ENCODE measurements at regions not wholly inside any gene's neighbourhood (a gene's known extent, or its start where the extent isn't known, plus 50 kb on each side); places are given as distances from the start of the nearest gene placed in this dataset.

DNA sequence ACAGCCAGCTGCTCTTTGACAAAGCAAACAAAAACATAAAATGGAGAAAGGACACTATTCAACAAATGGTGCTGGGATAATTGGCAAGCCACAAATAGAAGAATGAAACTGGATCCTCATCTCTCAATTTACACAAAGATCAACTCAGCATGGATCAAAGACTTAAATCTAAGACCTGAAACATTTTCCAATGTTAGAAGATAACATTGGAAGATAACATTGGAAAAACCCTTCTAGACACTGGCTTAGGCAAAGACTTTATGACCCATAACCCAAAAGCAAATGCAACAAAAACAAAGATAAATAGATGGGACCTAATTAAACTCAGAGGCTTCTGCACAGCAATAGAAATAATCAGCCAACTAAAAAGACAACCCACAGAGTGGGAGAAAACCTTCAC lies 425.7 kb upstream of the SEMA3D start:
- TF ChIP-seq POLR2A (IDR thresholded peaks at IDR 0.05): no peak
- no peak for TF ChIP-seq POLR2AphosphoS5 (IDR thresholded peaks at IDR 0.05)
